ENCODE measurements at regions not wholly inside any gene's neighbourhood (a gene's known extent, or its start where the extent isn't known, plus 50 kb on each side); places are given as distances from the start of the nearest gene placed in this dataset.
"Not testable (repeated sequence)": the region's sequence is repeated elsewhere in the genome, so short reads cannot be mapped to it uniquely, and the experiment has no call there.

- H3K4me1 ChIP-seq (ENCODE audit: control insufficient read depth, insufficient read depth, low read length); H3K9ac ChIP-seq (ENCODE audit: low read depth, low read length); H3K9me3 ChIP-seq (replicated peaks; ENCODE audit: low read length); H3K36me3 ChIP-seq (ENCODE audit: insufficient read depth, low read length); H3K4me3 ChIP-seq (ENCODE audit: low read length); H3K4me2 ChIP-seq (ENCODE audit: low read length); H3K27me3 ChIP-seq (ENCODE audit: control insufficient read depth, insufficient read depth, low read length): not testable (repeated sequence)
These were observed 792.1 kb upstream of the CCDC179 start for GRCh38 chr11:23652336-23652735.

GRCh38 chr11:23653071-23653675, 792.9 kb upstream of the CCDC179 start:
- Histone ChIP-seq H3K9ac (ENCODE audit: low read depth, low read length) (no peak overlapping the region), H3K4me3 (ENCODE audit: low read length) (no peak overlapping the region), H3K4me2 (ENCODE audit: low read length) (no peak overlapping the region)

GRCh38 chr11:23668324-23668723, 808.0 kb upstream of the CCDC179 start:
- no peaks in the 10 kb centered on the region for H3K4me1 ChIP-seq (ENCODE audit: control insufficient read depth, insufficient read depth, low read length)
- no peak overlapping the region for H3K9ac ChIP-seq (ENCODE audit: low read depth, low read length)
- H3K36me3 ChIP-seq (ENCODE audit: insufficient read depth, low read length) = no peaks in the 10 kb centered on the region
- no peak overlapping the region for H3K4me2 ChIP-seq (ENCODE audit: low read length)
- no peaks in the 10 kb centered on the region for H3K27me3 ChIP-seq (ENCODE audit: control insufficient read depth, insufficient read depth, low read length)
- H3K9me3 ChIP-seq (replicated peaks; ENCODE audit: low read length) = no peaks in the 10 kb centered on the region
- H3K4me3 ChIP-seq (ENCODE audit: low read length) = no peak overlapping the region

More at GRCh38 chr11:23653071-23653675, 792.9 kb upstream of the CCDC179 start:
- Histone ChIP-seq H3K36me3 (ENCODE audit: insufficient read depth, low read length) (no peaks in the 10 kb centered on the region), H3K27me3 (ENCODE audit: control insufficient read depth, insufficient read depth, low read length) (no peaks in the 10 kb centered on the region), H3K4me1 (ENCODE audit: control insufficient read depth, insufficient read depth, low read length) (no peaks in the 10 kb centered on the region), H3K9me3 (replicated peaks; ENCODE audit: low read length) (no peaks in the 10 kb centered on the region)

GRCh38 chr11:23673366-23673765, 813.1 kb upstream of the CCDC179 start:
- no peaks in the 10 kb centered on the region for H3K9me3 ChIP-seq (replicated peaks; ENCODE audit: low read length)
- no peaks in the 10 kb centered on the region for H3K36me3 ChIP-seq (ENCODE audit: insufficient read depth, low read length)
- no peaks in the 10 kb centered on the region for H3K27me3 ChIP-seq (ENCODE audit: control insufficient read depth, insufficient read depth, low read length)
- H3K4me2 ChIP-seq (ENCODE audit: low read length) = no peak overlapping the region
- no peak overlapping the region for H3K4me3 ChIP-seq (ENCODE audit: low read length)
- no peak overlapping the region for H3K9ac ChIP-seq (ENCODE audit: low read depth, low read length)
- no peaks in the 10 kb centered on the region for H3K4me1 ChIP-seq (ENCODE audit: control insufficient read depth, insufficient read depth, low read length)

- H3K9ac ChIP-seq (ENCODE audit: low read depth, low read length) = no peak overlapping the region
- no peaks in the 10 kb centered on the region for H3K4me1 ChIP-seq (ENCODE audit: control insufficient read depth, insufficient read depth, low read length)
- H3K27me3 ChIP-seq (ENCODE audit: control insufficient read depth, insufficient read depth, low read length) = no peaks in the 10 kb centered on the region
- H3K4me3 ChIP-seq (ENCODE audit: low read length) = no peak overlapping the region
- H3K9me3 ChIP-seq (replicated peaks; ENCODE audit: low read length) = no peaks in the 10 kb centered on the region
- H3K4me2 ChIP-seq (ENCODE audit: low read length) = no peak overlapping the region
- no peaks in the 10 kb centered on the region for H3K36me3 ChIP-seq (ENCODE audit: insufficient read depth, low read length)
These were observed 814.6 kb upstream of the CCDC179 start for GRCh38 chr11:23674866-23675265.

- H3K36me3 ChIP-seq (ENCODE audit: insufficient read depth, low read length) = no peaks in the 10 kb centered on the region
- no peak overlapping the region for H3K9ac ChIP-seq (ENCODE audit: low read depth, low read length)
- no peak overlapping the region for H3K4me2 ChIP-seq (ENCODE audit: low read length)
- H3K27me3 ChIP-seq (ENCODE audit: control insufficient read depth, insufficient read depth, low read length) = no peaks in the 10 kb centered on the region
- no peaks in the 10 kb centered on the region for H3K9me3 ChIP-seq (replicated peaks; ENCODE audit: low read length)
- no peak overlapping the region for H3K4me3 ChIP-seq (ENCODE audit: low read length)
- no peaks in the 10 kb centered on the region for H3K4me1 ChIP-seq (ENCODE audit: control insufficient read depth, insufficient read depth, low read length)
These were observed 817.8 kb upstream of the LUZP2 start for GRCh38 chr11:23679041-23679440.

GRCh38 chr11:23679981-23680380, 816.9 kb upstream of the LUZP2 start:
- no peaks in the 10 kb centered on the region for H3K36me3 ChIP-seq (ENCODE audit: insufficient read depth, low read length)
- H3K4me3 ChIP-seq (ENCODE audit: low read length) = no peak overlapping the region
- no peak overlapping the region for H3K9ac ChIP-seq (ENCODE audit: low read depth, low read length)
- no peaks in the 10 kb centered on the region for H3K9me3 ChIP-seq (replicated peaks; ENCODE audit: low read length)
- no peaks in the 10 kb centered on the region for H3K4me1 ChIP-seq (ENCODE audit: control insufficient read depth, insufficient read depth, low read length)
- H3K27me3 ChIP-seq (ENCODE audit: control insufficient read depth, insufficient read depth, low read length) = no peaks in the 10 kb centered on the region
- H3K4me2 ChIP-seq (ENCODE audit: low read length) = no peak overlapping the region

GRCh38 chr11:23680488-23681230, 816.2 kb upstream of the LUZP2 start:
- no peaks in the 10 kb centered on the region for H3K36me3 ChIP-seq (ENCODE audit: insufficient read depth, low read length)
- no peaks in the 10 kb centered on the region for H3K4me1 ChIP-seq (ENCODE audit: control insufficient read depth, insufficient read depth, low read length)
- H3K9me3 ChIP-seq (replicated peaks; ENCODE audit: low read length) = no peaks in the 10 kb centered on the region
- H3K4me2 ChIP-seq (ENCODE audit: low read length) = no peak overlapping the region
- H3K27me3 ChIP-seq (ENCODE audit: control insufficient read depth, insufficient read depth, low read length) = no peaks in the 10 kb centered on the region
- no peak overlapping the region for H3K4me3 ChIP-seq (ENCODE audit: low read length)
- H3K9ac ChIP-seq (ENCODE audit: low read depth, low read length) = no peak overlapping the region

- Histone ChIP-seq H3K27me3 (ENCODE audit: control insufficient read depth, insufficient read depth, low read length) (no peaks in the 10 kb centered on the region), H3K4me2 (ENCODE audit: low read length) (no peak overlapping the region), H3K4me1 (ENCODE audit: control insufficient read depth, insufficient read depth, low read length) (no peaks in the 10 kb centered on the region), H3K9me3 (replicated peaks; ENCODE audit: low read length) (no peaks in the 10 kb centered on the region), H3K4me3 (ENCODE audit: low read length) (no peak overlapping the region), H3K36me3 (ENCODE audit: insufficient read depth, low read length) (no peaks in the 10 kb centered on the region), H3K9ac (ENCODE audit: low read depth, low read length) (no peak overlapping the region)
These were observed 812.2 kb upstream of the LUZP2 start for GRCh38 chr11:23684701-23685100.

- Histone ChIP-seq H3K4me3 (ENCODE audit: low read length) (no peak overlapping the region), H3K9ac (ENCODE audit: low read depth, low read length) (no peak overlapping the region), H3K4me1 (ENCODE audit: control insufficient read depth, insufficient read depth, low read length) (no peaks in the 10 kb centered on the region), H3K27me3 (ENCODE audit: control insufficient read depth, insufficient read depth, low read length) (no peaks in the 10 kb centered on the region), H3K9me3 (replicated peaks; ENCODE audit: low read length) (no peaks in the 10 kb centered on the region), H3K4me2 (ENCODE audit: low read length) (no peak overlapping the region), H3K36me3 (ENCODE audit: insufficient read depth, low read length) (no peaks in the 10 kb centered on the region)
These were observed 808.9 kb upstream of the LUZP2 start for GRCh38 chr11:23687991-23688390.

GRCh38 chr11:23688411-23688810, 808.4 kb upstream of the LUZP2 start:
- Histone ChIP-seq H3K27me3 (ENCODE audit: control insufficient read depth, insufficient read depth, low read length) (no peaks in the 10 kb centered on the region), H3K9ac (ENCODE audit: low read depth, low read length) (no peak overlapping the region), H3K4me2 (ENCODE audit: low read length) (no peak overlapping the region), H3K36me3 (ENCODE audit: insufficient read depth, low read length) (no peaks in the 10 kb centered on the region), H3K9me3 (replicated peaks; ENCODE audit: low read length) (no peaks in the 10 kb centered on the region), H3K4me3 (ENCODE audit: low read length) (no peak overlapping the region), H3K4me1 (ENCODE audit: control insufficient read depth, insufficient read depth, low read length) (no peaks in the 10 kb centered on the region)

GRCh38 chr11:23688835-23689234, 808.0 kb upstream of the LUZP2 start:
- H3K9ac ChIP-seq (ENCODE audit: low read depth, low read length) = no peak overlapping the region
- H3K27me3 ChIP-seq (ENCODE audit: control insufficient read depth, insufficient read depth, low read length) = no peaks in the 10 kb centered on the region
- no peak overlapping the region for H3K4me3 ChIP-seq (ENCODE audit: low read length)
- H3K4me1 ChIP-seq (ENCODE audit: control insufficient read depth, insufficient read depth, low read length) = no peaks in the 10 kb centered on the region
- H3K4me2 ChIP-seq (ENCODE audit: low read length) = no peak overlapping the region
- no peaks in the 10 kb centered on the region for H3K36me3 ChIP-seq (ENCODE audit: insufficient read depth, low read length)
- H3K9me3 ChIP-seq (replicated peaks; ENCODE audit: low read length) = no peaks in the 10 kb centered on the region

Data from skeletal muscle satellite cell (primary cell).